ENCODE measurements at regions not wholly inside any gene's neighbourhood (a gene's known extent, or its start where the extent isn't known, plus 50 kb on each side); places are given as distances from the start of the nearest gene placed in this dataset.

- Histone ChIP-seq H3K4me1 (ENCODE audit: insufficient read depth, low read length) (no peaks in the 10 kb centered on the region), H3K4me3 (ENCODE audit: low read depth in 1 of 2, low read length in 2 of 2) (no peak overlapping the region), H3K36me3 (ENCODE audit: insufficient read depth, low read length) (no peaks in the 10 kb centered on the region), H3K27me3 (ENCODE audit: control insufficient read depth in 1 of 2, insufficient read depth in 2 of 2, low read length in 2 of 2) (no peaks in the 10 kb centered on the region), H3K27ac (ENCODE audit: low read depth, low read length) (no peak overlapping the region), H3K9me3 (ENCODE audit: low read length) (no peaks in the 10 kb centered on the region), H3K9ac (ENCODE audit: low read length) (no peak overlapping the region)
These were observed 186.3 kb upstream of the MYT1L start for GRCh38 chr2:2517399-2517798.

GRCh38 chr2:2516386-2516785 is 185.3 kb upstream of the MYT1L start:
- Histone ChIP-seq H3K9ac (ENCODE audit: low read length) (no peak overlapping the region), H3K36me3 (ENCODE audit: insufficient read depth, low read length) (no peaks in the 10 kb centered on the region), H3K9me3 (ENCODE audit: low read length) (no peaks in the 10 kb centered on the region)

GRCh38 chr2:2512931-2513330 is 181.9 kb upstream of the MYT1L start:
- H3K4me3 ChIP-seq (ENCODE audit: low read depth in 1 of 2, low read length in 2 of 2), result no peak overlapping the region
- H3K36me3 ChIP-seq (ENCODE audit: insufficient read depth, low read length), result no peaks in the 10 kb centered on the region
- no peaks in the 10 kb centered on the region for H3K9me3 ChIP-seq (ENCODE audit: low read length)
- no peak overlapping the region for H3K27ac ChIP-seq (ENCODE audit: low read depth, low read length)
- no peaks in the 10 kb centered on the region for H3K4me1 ChIP-seq (ENCODE audit: insufficient read depth, low read length)
- H3K9ac ChIP-seq (ENCODE audit: low read length), result no peak overlapping the region
- H3K27me3 ChIP-seq (ENCODE audit: control insufficient read depth in 1 of 2, insufficient read depth in 2 of 2, low read length in 2 of 2), result no peaks in the 10 kb centered on the region

More at GRCh38 chr2:2516386-2516785, 185.3 kb upstream of the MYT1L start:
- Histone ChIP-seq H3K4me3 (ENCODE audit: low read depth in 1 of 2, low read length in 2 of 2) (no peak overlapping the region), H3K27ac (ENCODE audit: low read depth, low read length) (no peak overlapping the region), H3K27me3 (ENCODE audit: control insufficient read depth in 1 of 2, insufficient read depth in 2 of 2, low read length in 2 of 2) (no peaks in the 10 kb centered on the region), H3K4me1 (ENCODE audit: insufficient read depth, low read length) (no peaks in the 10 kb centered on the region)

- no peaks in the 10 kb centered on the region for H3K36me3 ChIP-seq (ENCODE audit: insufficient read depth, low read length)
- no peaks in the 10 kb centered on the region for H3K9me3 ChIP-seq (ENCODE audit: low read length)
- H3K4me3 ChIP-seq (ENCODE audit: low read depth in 1 of 2, low read length in 2 of 2), result no peak overlapping the region
- no peak overlapping the region for H3K27ac ChIP-seq (ENCODE audit: low read depth, low read length)
- H3K9ac ChIP-seq (ENCODE audit: low read length), result no peak overlapping the region
- no peaks in the 10 kb centered on the region for H3K4me1 ChIP-seq (ENCODE audit: insufficient read depth, low read length)
- H3K27me3 ChIP-seq (ENCODE audit: control insufficient read depth in 1 of 2, insufficient read depth in 2 of 2, low read length in 2 of 2), result no peaks in the 10 kb centered on the region
These were observed 176.4 kb upstream of the MYT1L start for GRCh38 chr2:2507417-2507997.

- no peak overlapping the region for H3K4me3 ChIP-seq (ENCODE audit: low read depth in 1 of 2, low read length in 2 of 2)
- H3K36me3 ChIP-seq (ENCODE audit: insufficient read depth, low read length), result no peaks in the 10 kb centered on the region
- no peak overlapping the region for H3K9ac ChIP-seq (ENCODE audit: low read length)
- H3K27ac ChIP-seq (ENCODE audit: low read depth, low read length), result no peak overlapping the region
- H3K4me1 ChIP-seq (ENCODE audit: insufficient read depth, low read length), result no peaks in the 10 kb centered on the region
- no peaks in the 10 kb centered on the region for H3K9me3 ChIP-seq (ENCODE audit: low read length)
- no peaks in the 10 kb centered on the region for H3K27me3 ChIP-seq (ENCODE audit: control insufficient read depth in 1 of 2, insufficient read depth in 2 of 2, low read length in 2 of 2)
These were observed 175.5 kb upstream of the MYT1L start for GRCh38 chr2:2506536-2506935.

GRCh38 chr2:2505604-2506003 is 174.5 kb upstream of the MYT1L start:
- no peaks in the 10 kb centered on the region for H3K27me3 ChIP-seq (ENCODE audit: control insufficient read depth in 1 of 2, insufficient read depth in 2 of 2, low read length in 2 of 2)
- no peak overlapping the region for H3K9ac ChIP-seq (ENCODE audit: low read length)
- H3K4me3 ChIP-seq (ENCODE audit: low read depth in 1 of 2, low read length in 2 of 2), result no peak overlapping the region
- H3K4me1 ChIP-seq (ENCODE audit: insufficient read depth, low read length), result no peaks in the 10 kb centered on the region
- H3K9me3 ChIP-seq (ENCODE audit: low read length), result no peaks in the 10 kb centered on the region
- no peaks in the 10 kb centered on the region for H3K36me3 ChIP-seq (ENCODE audit: insufficient read depth, low read length)
- H3K27ac ChIP-seq (ENCODE audit: low read depth, low read length), result no peak overlapping the region

- Histone ChIP-seq H3K4me1 (ENCODE audit: insufficient read depth, low read length) (no peaks in the 10 kb centered on the region), H3K27me3 (ENCODE audit: control insufficient read depth in 1 of 2, insufficient read depth in 2 of 2, low read length in 2 of 2) (no peaks in the 10 kb centered on the region), H3K9ac (ENCODE audit: low read length) (no peak overlapping the region), H3K9me3 (ENCODE audit: low read length) (no peaks in the 10 kb centered on the region), H3K36me3 (ENCODE audit: insufficient read depth, low read length) (no peaks in the 10 kb centered on the region), H3K4me3 (ENCODE audit: low read depth in 1 of 2, low read length in 2 of 2) (no peak overlapping the region), H3K27ac (ENCODE audit: low read depth, low read length) (no peak overlapping the region)
These were observed 172.9 kb upstream of the MYT1L start for GRCh38 chr2:2503864-2504418.

GRCh38 chr2:2502201-2502549 is 171.1 kb upstream of the MYT1L start:
- Histone ChIP-seq H3K4me1 (ENCODE audit: insufficient read depth, low read length) (no peaks in the 10 kb centered on the region), H3K9me3 (ENCODE audit: low read length) (no peaks in the 10 kb centered on the region), H3K9ac (ENCODE audit: low read length) (no peak overlapping the region)

GRCh38 chr2:2501454-2502200 is 170.6 kb upstream of the MYT1L start:
- H3K27ac ChIP-seq (ENCODE audit: low read depth, low read length), result no peak overlapping the region
- H3K4me1 ChIP-seq (ENCODE audit: insufficient read depth, low read length), result no peaks in the 10 kb centered on the region
- no peak overlapping the region for H3K4me3 ChIP-seq (ENCODE audit: low read depth in 1 of 2, low read length in 2 of 2)
- no peak overlapping the region for H3K9ac ChIP-seq (ENCODE audit: low read length)
- no peaks in the 10 kb centered on the region for H3K36me3 ChIP-seq (ENCODE audit: insufficient read depth, low read length)
- no peaks in the 10 kb centered on the region for H3K9me3 ChIP-seq (ENCODE audit: low read length)
- no peaks in the 10 kb centered on the region for H3K27me3 ChIP-seq (ENCODE audit: control insufficient read depth in 1 of 2, insufficient read depth in 2 of 2, low read length in 2 of 2)

More at GRCh38 chr2:2502201-2502549, 171.1 kb upstream of the MYT1L start:
- H3K36me3 ChIP-seq (ENCODE audit: insufficient read depth, low read length), result no peaks in the 10 kb centered on the region
- no peaks in the 10 kb centered on the region for H3K27me3 ChIP-seq (ENCODE audit: control insufficient read depth in 1 of 2, insufficient read depth in 2 of 2, low read length in 2 of 2)
- no peak overlapping the region for H3K4me3 ChIP-seq (ENCODE audit: low read depth in 1 of 2, low read length in 2 of 2)
- no peak overlapping the region for H3K27ac ChIP-seq (ENCODE audit: low read depth, low read length)

- Histone ChIP-seq H3K9ac (ENCODE audit: low read length) (no peak overlapping the region), H3K9me3 (ENCODE audit: low read length) (no peaks in the 10 kb centered on the region), H3K4me3 (ENCODE audit: low read depth in 1 of 2, low read length in 2 of 2) (no peak overlapping the region), H3K27ac (ENCODE audit: low read depth, low read length) (no peak overlapping the region), H3K36me3 (ENCODE audit: insufficient read depth, low read length) (no peaks in the 10 kb centered on the region), H3K27me3 (ENCODE audit: control insufficient read depth in 1 of 2, insufficient read depth in 2 of 2, low read length in 2 of 2) (no peaks in the 10 kb centered on the region), H3K4me1 (ENCODE audit: insufficient read depth, low read length) (no peaks in the 10 kb centered on the region)
These were observed 164.5 kb upstream of the MYT1L start for GRCh38 chr2:2495606-2496005.

GRCh38 chr2:2493496-2493895 is 162.4 kb upstream of the MYT1L start:
- Histone ChIP-seq H3K9me3 (ENCODE audit: low read length) (no peaks in the 10 kb centered on the region), H3K27me3 (ENCODE audit: control insufficient read depth in 1 of 2, insufficient read depth in 2 of 2, low read length in 2 of 2) (no peaks in the 10 kb centered on the region), H3K9ac (ENCODE audit: low read length) (no peak overlapping the region), H3K4me3 (ENCODE audit: low read depth in 1 of 2, low read length in 2 of 2) (no peak overlapping the region), H3K27ac (ENCODE audit: low read depth, low read length) (no peak overlapping the region), H3K36me3 (ENCODE audit: insufficient read depth, low read length) (no peaks in the 10 kb centered on the region), H3K4me1 (ENCODE audit: insufficient read depth, low read length) (no peaks in the 10 kb centered on the region)

- no peaks in the 10 kb centered on the region for H3K4me1 ChIP-seq (ENCODE audit: insufficient read depth, low read length)
- no peaks in the 10 kb centered on the region for H3K36me3 ChIP-seq (ENCODE audit: insufficient read depth, low read length)
- no peaks in the 10 kb centered on the region for H3K27me3 ChIP-seq (ENCODE audit: control insufficient read depth in 1 of 2, insufficient read depth in 2 of 2, low read length in 2 of 2)
- H3K9me3 ChIP-seq (ENCODE audit: low read length), result no peaks in the 10 kb centered on the region
- no peak overlapping the region for H3K9ac ChIP-seq (ENCODE audit: low read length)
- H3K27ac ChIP-seq (ENCODE audit: low read depth, low read length), result no peak overlapping the region
- no peak overlapping the region for H3K4me3 ChIP-seq (ENCODE audit: low read depth in 1 of 2, low read length in 2 of 2)
These were observed 161.7 kb upstream of the MYT1L start for GRCh38 chr2:2492800-2493199.

Data from muscle layer of colon (tissue), 2 donors.